Choroid plexus epithelial cell (primary cell): ENCODE measurements at regions not wholly inside any gene's neighbourhood (a gene's known extent, or its start where the extent isn't known, plus 50 kb on each side); places are given as distances from the start of the nearest gene placed in this dataset.

Experiments used
- DNase-seq: peaks from one replicate; pipeline ENCODE4 v3.0.0-alpha.2; 2010; ENCODE audit warnings: low read depth
- H3K4me3 ChIP-seq: 2 replicates; pipeline ENCODE4 v1.5.1; 2011; ENCODE audit warnings: low read depth, mild to moderate bottlenecking, control low read depth, low read length, moderate library complexity
- TF ChIP-seq, protein P1 (sequence below): conservative IDR thresholded peaks from 2 replicates; pipeline ENCODE4 v1.5.1; 2011; ENCODE audit warnings: low read depth, mild to moderate bottlenecking, control low read depth, inconsistent platforms, low read length, moderate library complexity

DNA sequence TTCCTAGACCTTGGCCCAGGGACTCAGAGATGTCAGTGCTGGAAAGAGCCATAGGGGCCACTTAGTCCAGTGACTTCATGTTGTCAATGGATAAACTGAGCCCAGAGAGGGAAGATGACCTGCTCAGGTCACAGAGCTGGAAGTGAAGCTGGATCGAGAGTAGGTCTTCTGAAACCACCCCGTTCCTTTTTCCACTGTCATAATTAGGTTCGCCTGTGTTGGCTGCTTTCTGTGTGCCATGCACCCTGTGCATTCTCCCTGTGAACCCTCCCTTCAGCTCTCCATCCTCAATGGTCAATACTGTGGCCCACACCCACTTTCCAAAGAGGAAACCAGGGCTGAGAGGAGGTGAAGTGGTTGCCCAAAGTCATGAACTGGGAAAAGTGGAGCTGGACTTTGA lies 74.8 kb downstream of the CCR1 start:
- no peak for DNase-seq
- no peak overlapping the region for H3K4me3 ChIP-seq
- TF ChIP-seq, protein P1, sequence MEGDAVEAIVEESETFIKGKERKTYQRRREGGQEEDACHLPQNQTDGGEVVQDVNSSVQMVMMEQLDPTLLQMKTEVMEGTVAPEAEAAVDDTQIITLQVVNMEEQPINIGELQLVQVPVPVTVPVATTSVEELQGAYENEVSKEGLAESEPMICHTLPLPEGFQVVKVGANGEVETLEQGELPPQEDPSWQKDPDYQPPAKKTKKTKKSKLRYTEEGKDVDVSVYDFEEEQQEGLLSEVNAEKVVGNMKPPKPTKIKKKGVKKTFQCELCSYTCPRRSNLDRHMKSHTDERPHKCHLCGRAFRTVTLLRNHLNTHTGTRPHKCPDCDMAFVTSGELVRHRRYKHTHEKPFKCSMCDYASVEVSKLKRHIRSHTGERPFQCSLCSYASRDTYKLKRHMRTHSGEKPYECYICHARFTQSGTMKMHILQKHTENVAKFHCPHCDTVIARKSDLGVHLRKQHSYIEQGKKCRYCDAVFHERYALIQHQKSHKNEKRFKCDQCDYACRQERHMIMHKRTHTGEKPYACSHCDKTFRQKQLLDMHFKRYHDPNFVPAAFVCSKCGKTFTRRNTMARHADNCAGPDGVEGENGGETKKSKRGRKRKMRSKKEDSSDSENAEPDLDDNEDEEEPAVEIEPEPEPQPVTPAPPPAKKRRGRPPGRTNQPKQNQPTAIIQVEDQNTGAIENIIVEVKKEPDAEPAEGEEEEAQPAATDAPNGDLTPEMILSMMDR: no peak

DNA sequence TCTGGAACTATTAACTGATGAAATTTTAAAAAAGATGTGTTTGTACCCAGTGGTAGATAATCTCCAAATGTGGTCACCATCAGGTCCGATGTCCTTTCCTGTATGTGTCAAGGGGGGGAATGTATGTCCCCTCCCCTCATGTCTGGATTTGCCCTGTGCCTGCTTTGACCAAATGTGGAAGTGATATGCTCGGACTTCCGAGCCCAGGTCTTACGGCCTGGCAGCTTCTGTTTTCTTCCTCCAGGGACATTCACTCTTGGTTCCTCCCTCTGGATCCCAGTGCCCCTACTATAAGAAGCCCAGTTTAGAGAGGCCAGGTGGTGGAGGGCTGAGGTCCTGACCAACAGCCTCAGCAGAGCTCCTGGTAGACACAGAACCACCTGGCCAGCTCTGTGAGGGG lies 75.5 kb downstream of the CCR1 start:
- TF ChIP-seq, protein P1: no peak
- no peak overlapping the region for H3K4me3 ChIP-seq
- no peak for DNase-seq

DNA sequence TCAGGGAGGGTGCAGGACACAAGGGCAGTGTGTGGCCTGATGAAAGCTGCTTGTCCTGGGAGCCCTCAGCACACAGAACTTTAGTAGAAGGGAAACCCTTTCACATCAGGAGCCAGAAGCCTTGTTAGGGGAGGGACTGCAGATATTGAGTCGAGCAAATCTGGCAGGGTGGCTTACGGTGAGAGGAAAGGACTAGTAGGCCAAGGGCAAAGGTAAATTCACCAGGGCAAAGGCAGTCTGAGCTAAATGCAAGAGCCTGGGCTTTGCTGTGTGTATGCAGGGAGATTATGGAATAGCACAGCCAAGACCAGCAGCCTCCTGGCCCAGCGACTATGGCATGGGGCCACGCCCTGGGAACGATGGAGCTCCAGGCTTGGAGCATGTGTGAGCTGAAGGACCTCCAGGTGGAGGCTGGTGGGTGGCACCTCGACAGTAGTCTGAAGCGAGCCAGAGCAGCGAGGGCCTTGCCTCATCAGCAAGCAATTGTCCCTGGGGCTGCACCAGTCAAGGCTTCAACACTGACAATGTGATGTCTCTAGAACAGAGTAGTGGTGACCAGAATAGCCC lies 76.1 kb downstream of the CCR1 start:
- no peak for DNase-seq
- TF ChIP-seq, protein P1: no peak
- H3K4me3 ChIP-seq: no peak overlapping the region

DNA sequence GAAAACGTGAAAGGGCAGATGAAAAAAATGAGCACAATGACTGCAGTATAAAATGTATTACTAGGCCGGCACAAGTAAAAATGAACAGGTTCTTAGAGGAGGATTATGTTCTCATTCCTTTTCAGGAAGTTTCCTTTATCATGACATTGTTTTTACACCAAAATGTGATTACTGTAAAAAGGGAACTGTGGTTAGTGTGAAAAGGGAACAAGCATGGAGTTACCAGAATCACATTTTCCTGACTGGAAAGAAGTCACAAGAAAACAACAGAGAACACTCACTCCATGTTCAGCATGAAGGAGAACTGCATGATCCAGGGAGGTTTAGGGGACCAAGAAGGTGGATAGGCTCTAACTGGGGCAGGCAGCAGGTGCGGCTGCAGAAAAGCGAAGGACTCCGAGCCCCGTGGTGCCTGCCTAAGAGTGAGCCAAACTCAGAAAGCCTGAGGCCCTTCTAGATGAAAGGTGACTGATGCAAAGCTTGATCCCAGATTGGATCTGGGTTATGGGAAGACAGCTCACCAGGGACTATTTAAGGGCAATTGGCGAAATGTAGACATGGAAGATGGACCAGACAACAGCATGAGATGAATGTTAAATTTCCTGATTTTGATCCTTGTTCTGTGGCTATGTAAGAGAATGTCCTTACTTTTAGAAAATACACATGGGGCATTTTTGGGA lies 77.3 kb downstream of the CCR1 start:
- TF ChIP-seq, protein P1: no peak
- no peak overlapping the region for H3K4me3 ChIP-seq
- DNase-seq: no peak

DNA sequence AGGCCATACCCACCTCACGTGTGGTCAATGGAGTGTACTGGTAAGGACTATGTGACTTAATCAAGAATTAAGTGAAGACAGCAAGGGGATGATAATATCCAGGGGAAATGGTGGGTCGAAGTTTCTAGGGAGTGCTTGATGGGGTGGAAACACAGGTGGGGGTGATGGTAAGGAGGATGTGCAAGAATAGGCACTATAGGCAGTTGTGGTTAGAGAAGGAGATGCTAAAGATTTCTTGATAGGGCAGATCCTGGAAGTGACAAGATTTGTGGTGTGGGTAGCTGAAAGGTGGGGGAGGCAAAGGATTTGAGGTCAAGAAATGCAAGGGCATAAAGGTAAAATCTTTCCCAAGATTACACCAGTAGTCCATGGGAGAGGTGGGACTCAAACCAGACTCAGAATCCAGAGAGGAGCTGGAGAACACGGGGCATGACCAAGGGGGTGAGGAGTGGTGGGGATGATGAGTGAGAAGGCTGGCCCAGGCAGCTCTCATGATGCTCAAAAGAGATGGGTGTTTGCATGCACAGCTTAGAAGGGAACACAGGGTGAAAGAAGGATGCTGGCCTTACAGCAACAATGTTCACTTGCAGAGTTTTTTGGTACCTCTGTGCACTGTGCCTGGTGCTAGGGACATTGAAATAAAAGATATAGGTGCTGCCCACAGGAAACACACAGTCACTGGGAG lies 78.4 kb downstream of the CCR1 start:
- H3K4me3 ChIP-seq: no peak overlapping the region
- DNase-seq: no peak
- TF ChIP-seq, protein P1: no peak

DNA sequence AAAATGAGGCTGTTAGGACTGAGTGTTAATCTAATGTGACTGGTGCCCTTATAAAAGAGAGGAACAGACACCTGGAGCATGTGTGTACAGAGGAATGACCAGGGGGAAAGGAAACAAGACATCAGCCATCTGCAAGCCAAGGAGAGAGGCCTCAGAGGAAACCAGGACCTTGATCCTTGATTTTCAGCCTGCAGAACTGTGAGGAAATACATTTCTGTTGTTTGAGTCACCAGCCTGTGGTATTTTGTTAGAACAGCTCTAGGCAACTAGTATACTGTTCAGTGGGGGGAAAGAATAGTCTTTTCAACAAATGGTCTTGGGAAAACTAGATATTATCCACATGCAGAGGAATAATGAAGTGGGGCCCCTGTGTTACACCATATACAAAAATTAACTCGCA lies 80.6 kb downstream of the CCR1 start:
- peak; percentile 94 for DNase-seq
- TF ChIP-seq, protein P1: no peak
- H3K4me3 ChIP-seq: no peak overlapping the region
